SK-N-SH (cell line): ENCODE measurements at regions not wholly inside any gene's neighbourhood (a gene's known extent, or its start where the extent isn't known, plus 50 kb on each side); places are given as distances from the start of the nearest gene placed in this dataset.

Experiments used
- CTCF ChIA-PET: fragments of 300-600, 350-600 bp; formaldehyde crosslinking; extraction: SDS; loops from one replicate; lab custom pipeline; 2021; lab: Yijun Ruan, JAX
- POLR2A ChIA-PET: fragments of 350-600 bp; sonication (Branson Sonifier 250); formaldehyde crosslinking; extraction: SDS; loops from one replicate; lab custom pipeline; 2020; ENCODE audit warnings: antibody characterized with exemption, inconsistent platforms; lab: Yijun Ruan, JAX
- DNase-seq: peaks from one replicate; pipeline ENCODE4 v3.0.0; 2012
- H2AFZ ChIP-seq: fragments of 200-600 bp; sonication (generic); 2 replicates; pipeline ENCODE4 v1.8.1; 2016; ENCODE audit warnings: antibody characterized with exemption, mild to moderate bottlenecking, low read depth
- H3F3A ChIP-seq: fragments of 200-600 bp; sonication (generic); replicated peaks from 2 replicates; pipeline ENCODE3; 2016; ENCODE audit warnings: antibody characterized with exemption, mild to moderate bottlenecking; ENCODE audit not compliant: insufficient read depth
- H3K27ac ChIP-seq, 2 experiments: fragments of 200-500 bp in 1 of 2; fragments of 200-600 bp in 1 of 2; sonication (Bioruptor generic) in 1 of 2; sonication (generic), shearing (Covaris generic) in 1 of 2; 2 replicates each; pipeline versions ENCODE4 v1.5.1 to v1.6.1; 2014 to 2016; ENCODE audit warnings: low read depth in 2 of 2, inconsistent platforms in 1 of 2, low read length in 1 of 2, mild to moderate bottlenecking in 1 of 2, mixed read lengths in 1 of 2
- H3K27me3 ChIP-seq: fragments of 200-600 bp; sonication (generic), shearing (Covaris generic); 2 replicates; pipeline ENCODE4 v1.6.1; 2016; ENCODE audit warnings: mixed run types; ENCODE audit not compliant: insufficient read depth
- H3K36me3 ChIP-seq, 2 experiments: fragments of 200-500 bp in 1 of 2; fragments of 200-600 bp in 1 of 2; sonication (Bioruptor generic) in 1 of 2; sonication (generic) in 1 of 2; replicated peaks in 1 of 2; 2 replicates each; pipeline versions ENCODE3 to v1.5.1; 2014 to 2016; ENCODE audit warnings: low read length in 1 of 2, mild to moderate bottlenecking in 1 of 2; ENCODE audit not compliant: insufficient read depth in 2 of 2, control insufficient read depth in 1 of 2
- H3K4me1 ChIP-seq, 2 experiments: fragments of 200-500 bp in 1 of 2; fragments of 200-600 bp in 1 of 2; sonication (Bioruptor generic) in 1 of 2; sonication (generic), shearing (Covaris generic) in 1 of 2; 2 replicates each; pipeline versions ENCODE4 v1.5.1 to v1.6.1; 2014 to 2016; ENCODE audit warnings: low read depth in 1 of 2, low read length in 1 of 2, mixed run types in 1 of 2; ENCODE audit not compliant: insufficient read depth in 2 of 2, control insufficient read depth in 1 of 2
- H3K4me2 ChIP-seq: fragments of 200-600 bp; sonication (generic), shearing (Covaris generic); 2 replicates; pipeline ENCODE4 v1.6.1; 2017; ENCODE audit warnings: mixed run types
- H3K4me3 ChIP-seq, 2 experiments: fragments of 200-500 bp in 1 of 2; fragments of 200-600 bp in 1 of 2; sonication (Bioruptor generic) in 1 of 2; sonication (generic), shearing (Covaris generic) in 1 of 2; 2 replicates each; pipeline versions ENCODE4 v1.5.1 to v1.8.1; 2014 to 2016; ENCODE audit warnings: low read depth in 2 of 2, inconsistent platforms in 1 of 2, low read length in 1 of 2, mild to moderate bottlenecking in 1 of 2, mixed read lengths in 1 of 2, moderate library complexity in 1 of 2
- H3K79me2 ChIP-seq: fragments of 200-600 bp; sonication (generic); 2 replicates; pipeline ENCODE4 v1.8.1; 2017; ENCODE audit warnings: mild to moderate bottlenecking; ENCODE audit not compliant: insufficient read depth
- H3K9ac ChIP-seq: fragments of 200-600 bp; sonication (generic); 2 replicates; pipeline ENCODE4 v1.6.1; 2017; ENCODE audit warnings: mixed run types
- H3K9me2 ChIP-seq: fragments of 200-600 bp; sonication (generic); 2 replicates; pipeline ENCODE4 v1.6.1; 2017; ENCODE audit warnings: mixed run types
- H3K9me3 ChIP-seq: fragments of 200-600 bp; sonication (generic); 2 replicates; pipeline ENCODE4 v1.6.1; 2017; ENCODE audit warnings: mixed run types, mild to moderate bottlenecking, moderate library complexity
- H4K20me1 ChIP-seq: fragments of 200-600 bp; sonication (generic); 2 replicates; pipeline ENCODE4 v1.6.1; 2017; ENCODE audit warnings: mild to moderate bottlenecking, mixed run types; ENCODE audit not compliant: insufficient read depth
- CHD2 ChIP-seq: fragments of 150-350 bp; IDR thresholded peaks from 2 replicates; pipeline ENCODE4 v1.6.1; 2018; ENCODE audit warnings: low read length; ENCODE audit not compliant: partially characterized antibody
- ELF1 ChIP-seq: IDR thresholded peaks from 2 replicates; pipeline ENCODE4 v1.4.0; 2012
- EP300 ChIP-seq, 2 experiments: IDR thresholded peaks; 2 replicates each; pipeline versions ENCODE4 v1.4.0 to v1.6.1; 2012; ENCODE audit warnings: borderline replicate concordance in 1 of 2, low read depth in 1 of 2, low read length in 1 of 2
- EZH2phosphoT487 ChIP-seq: fragments of 200-600 bp; sonication (generic); IDR thresholded peaks from 2 replicates; pipeline ENCODE4 v1.6.1; 2017; ENCODE audit warnings: low read depth, mixed run types, mild to moderate bottlenecking, antibody characterized with exemption, moderate library complexity, borderline replicate concordance
- FOSL2 ChIP-seq: IDR thresholded peaks from 2 replicates; pipeline ENCODE4 v1.4.0; 2012; ENCODE audit warnings: low read depth, mild to moderate bottlenecking, moderate library complexity, borderline replicate concordance
- FOXJ3 ChIP-seq: sonication (generic); formaldehyde crosslinking; IDR thresholded peaks from 2 replicates; pipeline ENCODE4 v1.5.1; 2020; ENCODE audit warnings: mild to moderate bottlenecking, missing genetic modification reagents
- FOXM1 ChIP-seq: IDR thresholded peaks from 2 replicates; pipeline ENCODE4 v1.4.0; 2012; ENCODE audit warnings: low read depth, mild to moderate bottlenecking
- GABPA ChIP-seq: IDR thresholded peaks from 2 replicates; pipeline ENCODE4 v1.4.0; 2012; ENCODE audit warnings: low read depth, mild to moderate bottlenecking
- GATA2 ChIP-seq: sonication (generic); formaldehyde crosslinking; IDR thresholded peaks from 2 replicates; pipeline ENCODE4 v1.5.0; 2020; ENCODE audit warnings: mild to moderate bottlenecking, missing genetic modification reagents
- JUND ChIP-seq: IDR thresholded peaks from 2 replicates; pipeline ENCODE4 v1.4.0; 2012
- MAX ChIP-seq: IDR thresholded peaks from 2 replicates; pipeline ENCODE4 v1.4.0; 2012; ENCODE audit warnings: low read depth
- MEF2A ChIP-seq: IDR thresholded peaks from 2 replicates; pipeline ENCODE4 v1.4.0; 2012; ENCODE audit warnings: low read depth, borderline replicate concordance
- NFIC ChIP-seq: IDR thresholded peaks from 2 replicates; pipeline ENCODE4 v1.4.0; 2012; ENCODE audit warnings: borderline replicate concordance
- NRF1 ChIP-seq: IDR thresholded peaks from 2 replicates; pipeline ENCODE4 v1.6.1; 2012; ENCODE audit warnings: low read depth, mild to moderate bottlenecking, low read length
- POLR2AphosphoS5 ChIP-seq: IDR thresholded peaks from 2 replicates; pipeline ENCODE4 v1.6.1; 2012; ENCODE audit warnings: low read depth, low read length
- RAD21 ChIP-seq: IDR thresholded peaks from 2 replicates; pipeline ENCODE4 v1.6.1; 2012; ENCODE audit warnings: mild to moderate bottlenecking, low read length
- RCOR1 ChIP-seq: fragments of 150-350 bp; IDR thresholded peaks from 2 replicates; pipeline ENCODE4 v1.6.1; 2017; ENCODE audit warnings: antibody characterized with exemption, low read length
- RFX5 ChIP-seq: IDR thresholded peaks from 2 replicates; pipeline ENCODE4 v1.6.1; 2012; ENCODE audit warnings: mild to moderate bottlenecking, improper control_type of control experiment, low read length
- RXRA ChIP-seq: IDR thresholded peaks from 2 replicates; pipeline ENCODE4 v1.4.0; 2012; ENCODE audit warnings: low read depth, mild to moderate bottlenecking, borderline replicate concordance
- SIN3A ChIP-seq: IDR thresholded peaks from 2 replicates; pipeline ENCODE4 v1.6.1; 2012; ENCODE audit warnings: low read depth, mild to moderate bottlenecking, low read length, moderate library complexity, borderline replicate concordance
- SMC3 ChIP-seq: IDR thresholded peaks from 2 replicates; pipeline ENCODE4 v1.6.1; 2012; ENCODE audit warnings: low read depth, low read length, improper control_type of control experiment
- TAF1 ChIP-seq: IDR thresholded peaks from 2 replicates; pipeline ENCODE4 v1.6.1; 2012; ENCODE audit warnings: low read depth, mild to moderate bottlenecking, low read length, moderate library complexity, borderline replicate concordance
- TCF12 ChIP-seq: IDR thresholded peaks from 2 replicates; pipeline ENCODE4 v1.4.0; 2012
- USF2 ChIP-seq: fragments of 150-350 bp; IDR thresholded peaks from 2 replicates; pipeline ENCODE4 v1.6.1; 2017; ENCODE audit warnings: antibody characterized with exemption, low read length, low read depth, borderline replicate concordance
- YY1 ChIP-seq: IDR thresholded peaks from 2 replicates; pipeline ENCODE4 v1.4.0; 2012; ENCODE audit warnings: low read depth, mild to moderate bottlenecking
- ZBTB33 ChIP-seq: IDR thresholded peaks from 2 replicates; pipeline ENCODE4 v1.4.0; 2012; ENCODE audit warnings: low read depth, borderline replicate concordance
- WGBS: methylation state at CpG from one replicate; pipeline ENCODE4 v1.1.6; 2017; ENCODE audit warnings: low lambda C conversion rate; 5-methylcytosine and 5-hydroxymethylcytosine counted together

GRCh38 chr20:40591536-40591935, 97.5 kb downstream of the MAFB start:
- TF ChIP-seq TAF1 = no peak
- TF ChIP-seq YY1 = no peak
- TF ChIP-seq EP300 (IDR thresholded peaks at IDR 0.05; ENCODE audit: borderline replicate concordance in 1 of 2, low read depth in 1 of 2, low read length in 1 of 2) = no peak
- no peak for TF ChIP-seq MEF2A
- TF ChIP-seq TCF12 = no peak
- TF ChIP-seq JUND = no peak
- no peak for TF ChIP-seq SMC3
- no peak for TF ChIP-seq RAD21
- TF ChIP-seq MAX = no peak
- TF ChIP-seq GABPA = no peak
- no peak for TF ChIP-seq GATA2
- no peak for TF ChIP-seq FOSL2
- no peak for TF ChIP-seq SIN3A
- TF ChIP-seq ELF1 = no peak
- TF ChIP-seq NFIC = no peak
- TF ChIP-seq NRF1 = no peak
- TF ChIP-seq EZH2phosphoT487 = no peak
- no peak for DNase-seq
- H3K9me3 ChIP-seq = no peaks in the 10 kb centered on the region
- WGBS = 42% methylated on average over 1 of the region's 1 CpG
- H3K4me3 ChIP-seq = no peak overlapping the region
- no peak overlapping the region for H3K9ac ChIP-seq
- ChIA-PET CTCF (no interaction called here), POLR2A (no interaction called here)
- no peak overlapping the region for H2AFZ ChIP-seq
- H4K20me1 ChIP-seq = no peaks in the 10 kb centered on the region
- no peaks in the 10 kb centered on the region for H3K9me2 ChIP-seq
- H3K36me3 ChIP-seq = no peaks in the 10 kb centered on the region
- H3F3A ChIP-seq = no peaks in the 10 kb centered on the region
- no peaks in the 10 kb centered on the region for H3K79me2 ChIP-seq
- H3K4me2 ChIP-seq = no peak overlapping the region
- no peak overlapping the region for H3K27ac ChIP-seq
- H3K4me1 ChIP-seq = no peaks in the 10 kb centered on the region
- no peaks in the 10 kb centered on the region for H3K27me3 ChIP-seq

GRCh38 chr20:40591119-40591518, 97.9 kb downstream of the MAFB start:
- no peaks in the 10 kb centered on the region for H3K9me2 ChIP-seq
- no peak overlapping the region for H3K27ac ChIP-seq
- POLR2A ChIA-PET = no interaction called here
- H3K4me2 ChIP-seq = no peak overlapping the region
- WGBS = 0% methylated on average over 1 of the region's 1 CpG
- H3K79me2 ChIP-seq = no peaks in the 10 kb centered on the region
- H3K27me3 ChIP-seq = no peaks in the 10 kb centered on the region
- no peaks in the 10 kb centered on the region for H4K20me1 ChIP-seq
- H3K4me1 ChIP-seq = no peaks in the 10 kb centered on the region
- no peak overlapping the region for H3K9ac ChIP-seq
- no peaks in the 10 kb centered on the region for H3F3A ChIP-seq
- no peaks in the 10 kb centered on the region for H3K36me3 ChIP-seq
- H2AFZ ChIP-seq = no peak overlapping the region
- H3K9me3 ChIP-seq = no peaks in the 10 kb centered on the region
- CTCF ChIA-PET = no interaction called here
- H3K4me3 ChIP-seq = no peak overlapping the region
- no peak for DNase-seq
- TF ChIP-seq ZBTB33 (no peak), EZH2phosphoT487 (no peak), FOSL2 (no peak), FOXM1 (no peak), RXRA (no peak), MAX (no peak), RAD21 (no peak), FOXJ3 (CRISPR knock-in tag) (no peak), TAF1 (no peak), SIN3A (no peak), GATA2 (no peak), RCOR1 (no peak), JUND (no peak), RFX5 (no peak), CHD2 (no peak), USF2 (no peak), POLR2AphosphoS5 (no peak)
